ENCODE measurements at regions not wholly inside any gene's neighbourhood (a gene's known extent, or its start where the extent isn't known, plus 50 kb on each side); places are given as distances from the start of the nearest gene placed in this dataset.

DNA sequence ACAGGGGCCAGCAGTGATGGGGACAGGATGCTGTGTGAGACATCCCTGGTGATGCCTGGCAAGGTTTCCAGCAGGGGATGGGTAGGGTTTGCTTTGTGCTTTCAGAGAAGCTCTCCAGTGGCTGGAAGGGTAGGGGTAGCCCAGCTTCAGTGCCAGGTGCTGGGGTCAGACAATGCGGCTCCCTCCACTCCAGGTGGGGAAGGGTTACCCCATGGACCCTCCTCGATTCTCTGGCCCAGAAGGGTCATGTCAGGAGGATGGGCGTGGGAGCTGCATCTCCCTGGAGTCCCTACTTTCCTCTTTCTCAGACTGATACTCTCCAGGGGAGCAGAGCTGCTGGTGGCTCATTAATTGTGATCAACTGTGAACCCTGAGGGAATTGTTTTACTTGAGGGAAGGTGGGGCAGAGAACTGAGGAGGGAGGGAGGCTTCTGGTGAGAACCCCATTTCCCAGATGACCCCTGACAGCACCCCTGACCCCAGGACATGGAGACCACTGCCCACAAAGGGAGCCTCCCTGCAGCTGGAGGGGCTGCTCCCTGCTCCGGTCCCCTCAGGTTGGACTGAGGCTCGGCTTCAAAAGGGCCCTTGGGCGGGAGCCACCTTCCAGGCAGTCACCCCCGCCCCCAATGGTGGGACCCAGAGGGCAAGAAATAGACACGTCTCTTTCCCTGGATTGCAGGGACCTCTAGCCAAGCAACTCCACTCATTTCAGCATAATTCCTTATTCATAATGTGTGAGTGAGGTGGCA lies 100.9 kb upstream of the BHLHE23 start:
- TF ChIP-seq YY1 (IDR thresholded peaks at IDR 0.05) = no peak
- TF ChIP-seq RXRA (IDR thresholded peaks at IDR 0.05) = no peak
- TF ChIP-seq, protein P1, sequence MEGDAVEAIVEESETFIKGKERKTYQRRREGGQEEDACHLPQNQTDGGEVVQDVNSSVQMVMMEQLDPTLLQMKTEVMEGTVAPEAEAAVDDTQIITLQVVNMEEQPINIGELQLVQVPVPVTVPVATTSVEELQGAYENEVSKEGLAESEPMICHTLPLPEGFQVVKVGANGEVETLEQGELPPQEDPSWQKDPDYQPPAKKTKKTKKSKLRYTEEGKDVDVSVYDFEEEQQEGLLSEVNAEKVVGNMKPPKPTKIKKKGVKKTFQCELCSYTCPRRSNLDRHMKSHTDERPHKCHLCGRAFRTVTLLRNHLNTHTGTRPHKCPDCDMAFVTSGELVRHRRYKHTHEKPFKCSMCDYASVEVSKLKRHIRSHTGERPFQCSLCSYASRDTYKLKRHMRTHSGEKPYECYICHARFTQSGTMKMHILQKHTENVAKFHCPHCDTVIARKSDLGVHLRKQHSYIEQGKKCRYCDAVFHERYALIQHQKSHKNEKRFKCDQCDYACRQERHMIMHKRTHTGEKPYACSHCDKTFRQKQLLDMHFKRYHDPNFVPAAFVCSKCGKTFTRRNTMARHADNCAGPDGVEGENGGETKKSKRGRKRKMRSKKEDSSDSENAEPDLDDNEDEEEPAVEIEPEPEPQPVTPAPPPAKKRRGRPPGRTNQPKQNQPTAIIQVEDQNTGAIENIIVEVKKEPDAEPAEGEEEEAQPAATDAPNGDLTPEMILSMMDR (IDR thresholded peaks at IDR 0.05; ENCODE audit: low read depth, low read length, missing input control) = no peak
- TF ChIP-seq, protein P2, sequence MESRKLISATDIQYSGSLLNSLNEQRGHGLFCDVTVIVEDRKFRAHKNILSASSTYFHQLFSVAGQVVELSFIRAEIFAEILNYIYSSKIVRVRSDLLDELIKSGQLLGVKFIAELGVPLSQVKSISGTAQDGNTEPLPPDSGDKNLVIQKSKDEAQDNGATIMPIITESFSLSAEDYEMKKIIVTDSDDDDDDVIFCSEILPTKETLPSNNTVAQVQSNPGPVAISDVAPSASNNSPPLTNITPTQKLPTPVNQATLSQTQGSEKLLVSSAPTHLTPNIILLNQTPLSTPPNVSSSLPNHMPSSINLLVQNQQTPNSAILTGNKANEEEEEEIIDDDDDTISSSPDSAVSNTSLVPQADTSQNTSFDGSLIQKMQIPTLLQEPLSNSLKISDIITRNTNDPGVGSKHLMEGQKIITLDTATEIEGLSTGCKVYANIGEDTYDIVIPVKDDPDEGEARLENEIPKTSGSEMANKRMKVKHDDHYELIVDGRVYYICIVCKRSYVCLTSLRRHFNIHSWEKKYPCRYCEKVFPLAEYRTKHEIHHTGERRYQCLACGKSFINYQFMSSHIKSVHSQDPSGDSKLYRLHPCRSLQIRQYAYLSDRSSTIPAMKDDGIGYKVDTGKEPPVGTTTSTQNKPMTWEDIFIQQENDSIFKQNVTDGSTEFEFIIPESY (IDR thresholded peaks at IDR 0.05) = no peak
- TF ChIP-seq HNF4A (conservative IDR thresholded peaks at IDR 0.05) = no peak
- TF ChIP-seq RAD21 (IDR thresholded peaks at IDR 0.05) = no peak
- no peak for TF ChIP-seq EGR1 (IDR thresholded peaks at IDR 0.05; ENCODE audit: low read depth in 2 of 2)
